ENCODE measurements at regions not wholly inside any gene's neighbourhood (a gene's known extent, or its start where the extent isn't known, plus 50 kb on each side); places are given as distances from the start of the nearest gene placed in this dataset.

GRCh38 chr1:55529017-55529416 is 313.9 kb upstream of the USP24 start:
- no peak overlapping the region for H3K4me3 ChIP-seq
- H3K27me3 ChIP-seq = no peaks in the 10 kb centered on the region
- no peak for DNase-seq
- TF ChIP-seq POLR2A (IDR thresholded peaks at IDR 0.05) = no peak
- no peak for TF ChIP-seq CTCF (IDR thresholded peaks at IDR 0.05)
- ATAC-seq = no peak
- intact Hi-C loops (cut with DNase I) = no loop called here
- 79% methylated on average over 4 of the region's 4 CpGs for WGBS (ENCODE audit: insufficient coverage, low coverage, low lambda C conversion rate, missing lambda C conversion rate)
- H3K27ac ChIP-seq = no peak overlapping the region
- H3K4me1 ChIP-seq = no peaks in the 10 kb centered on the region
- H3K9me3 ChIP-seq = no peaks in the 10 kb centered on the region
- H3K36me3 ChIP-seq = no peaks in the 10 kb centered on the region

GRCh38 chr1:55527831-55528230 is 312.7 kb upstream of the USP24 start:
- no peak for DNase-seq

GRCh38 chr1:55526716-55527115 is 311.6 kb upstream of the USP24 start:
- WGBS (ENCODE audit: insufficient coverage, low coverage, low lambda C conversion rate, missing lambda C conversion rate) = 52% methylated on average over 3 of the region's 3 CpGs
- no peak for DNase-seq
- no peak for TF ChIP-seq CTCF (IDR thresholded peaks at IDR 0.05)
- Histone ChIP-seq H3K27me3 (no peaks in the 10 kb centered on the region), H3K4me3 (no peak overlapping the region), H3K9me3 (no peaks in the 10 kb centered on the region), H3K4me1 (no peaks in the 10 kb centered on the region), H3K27ac (no peak overlapping the region), H3K36me3 (no peaks in the 10 kb centered on the region)
- intact Hi-C loops (cut with DNase I) = no loop called here
- ATAC-seq = no peak

More at GRCh38 chr1:55527831-55528230, 312.7 kb upstream of the USP24 start:
- intact Hi-C loops (cut with DNase I) = no loop called here
- TF ChIP-seq POLR2A (IDR thresholded peaks at IDR 0.05) = no peak
- TF ChIP-seq CTCF (IDR thresholded peaks at IDR 0.05) = no peak
- no peak overlapping the region for H3K4me3 ChIP-seq
- ATAC-seq = no peak
- H3K27ac ChIP-seq = no peak overlapping the region
- no peaks in the 10 kb centered on the region for H3K36me3 ChIP-seq
- H3K9me3 ChIP-seq = no peaks in the 10 kb centered on the region
- no peaks in the 10 kb centered on the region for H3K4me1 ChIP-seq
- 50% methylated on average over 1 of the region's 1 CpG for WGBS (ENCODE audit: insufficient coverage, low coverage, low lambda C conversion rate, missing lambda C conversion rate)
- no peaks in the 10 kb centered on the region for H3K27me3 ChIP-seq

- TF ChIP-seq POLR2A (IDR thresholded peaks at IDR 0.05) = no peak
- no peak for TF ChIP-seq CTCF (IDR thresholded peaks at IDR 0.05)
- H3K9me3 ChIP-seq = no peaks in the 10 kb centered on the region
- H3K36me3 ChIP-seq = no peaks in the 10 kb centered on the region
- intact Hi-C loops (cut with DNase I) = no loop called here
- DNase-seq = peak in 1 of 3 donors; percentile 51
- H3K27ac ChIP-seq = no peak overlapping the region
- H3K27me3 ChIP-seq = no peaks in the 10 kb centered on the region
- H3K4me3 ChIP-seq = no peak overlapping the region
- 59% methylated on average over 4 of the region's 4 CpGs for WGBS (ENCODE audit: insufficient coverage, low coverage, low lambda C conversion rate, missing lambda C conversion rate)
- peak in 2 of 4 donors; percentile 24 to 60 for ATAC-seq
- H3K4me1 ChIP-seq = no peaks in the 10 kb centered on the region
Measured at GRCh38 chr1:55524006-55524405, 308.8 kb upstream of the USP24 start.

GRCh38 chr1:55522982-55523381 is 307.8 kb upstream of the USP24 start:
- Histone ChIP-seq H3K27me3 (no peaks in the 10 kb centered on the region), H3K9me3 (no peaks in the 10 kb centered on the region), H3K4me1 (no peaks in the 10 kb centered on the region), H3K4me3 (no peak overlapping the region), H3K27ac (no peak overlapping the region), H3K36me3 (no peaks in the 10 kb centered on the region)
- DNase-seq (no peak), ATAC-seq (no peak)
- WGBS (ENCODE audit: insufficient coverage, low coverage, low lambda C conversion rate, missing lambda C conversion rate) = 65% methylated on average over 2 of the region's 2 CpGs
- intact Hi-C loops (cut with DNase I) = no loop called here
- TF ChIP-seq CTCF (IDR thresholded peaks at IDR 0.05) (no peak), POLR2A (IDR thresholded peaks at IDR 0.05) (no peak)
